GM18511 (cell line): ENCODE measurements at regions not wholly inside any gene's neighbourhood (a gene's known extent, or its start where the extent isn't known, plus 50 kb on each side); places are given as distances from the start of the nearest gene placed in this dataset.

Experiments used
- ATAC-seq: cut with Tn5 transposase; IDR thresholded peaks from one replicate; pipeline ENCODE4 v1.9.1; 2021; ENCODE audit warnings: mild to moderate bottlenecking, moderate library complexity; ENCODE audit not compliant: unreplicated experiment

- no peak for ATAC-seq
These were observed 452.4 kb downstream of the BCOR start for GRCh38 chrX:39645178-39645895.

- ATAC-seq: no peak
These were observed 449.1 kb downstream of the BCOR start for GRCh38 chrX:39648548-39649254.

- no peak for ATAC-seq
These were observed 446.9 kb downstream of the BCOR start for GRCh38 chrX:39650768-39651347.

- ATAC-seq: no peak
These were observed 445.4 kb downstream of the BCOR start for GRCh38 chrX:39652336-39652735.

- ATAC-seq: no peak
These were observed 444.1 kb downstream of the BCOR start for GRCh38 chrX:39653691-39654090.

- ATAC-seq: no peak
These were observed 443.4 kb downstream of the BCOR start for GRCh38 chrX:39654183-39654925.

- ATAC-seq: no peak
These were observed 442.8 kb downstream of the BCOR start for GRCh38 chrX:39654952-39655351.

GRCh38 chrX:39661116-39661907, 436.4 kb downstream of the BCOR start:
- no peak for ATAC-seq

GRCh38 chrX:39665830-39666518, 431.8 kb downstream of the BCOR start:
- no peak for ATAC-seq

GRCh38 chrX:39667191-39667590, 430.6 kb downstream of the BCOR start:
- ATAC-seq: no peak

- ATAC-seq: no peak
These were observed 429.8 kb downstream of the BCOR start for GRCh38 chrX:39667736-39668482.

- ATAC-seq: no peak
These were observed 428.1 kb downstream of the BCOR start for GRCh38 chrX:39669668-39670067.

GRCh38 chrX:39670281-39670680, 427.5 kb downstream of the BCOR start:
- ATAC-seq: no peak

GRCh38 chrX:39672405-39672804, 425.4 kb downstream of the BCOR start:
- ATAC-seq: no peak

- no peak for ATAC-seq
These were observed 423.1 kb downstream of the BCOR start for GRCh38 chrX:39674490-39675161.

GRCh38 chrX:39675162-39675553, 422.6 kb downstream of the BCOR start:
- no peak for ATAC-seq

GRCh38 chrX:39675619-39676018, 422.1 kb downstream of the BCOR start:
- ATAC-seq: no peak

GRCh38 chrX:39676434-39676833, 421.3 kb downstream of the BCOR start:
- no peak for ATAC-seq

GRCh38 chrX:39677585-39677977, 420.2 kb downstream of the BCOR start:
- no peak for ATAC-seq
